K562 (cell line): ENCODE measurements at regions not wholly inside any gene's neighbourhood (a gene's known extent, or its start where the extent isn't known, plus 50 kb on each side); places are given as distances from the start of the nearest gene placed in this dataset.

ENCODE experiments used
- HCFC1 ChIP-seq: IDR thresholded peaks from 2 replicates; pipeline ENCODE4 v1.6.1; 2012; ENCODE audit warnings: low read depth, low read length, improper control_type of control experiment
- TF ChIP-seq, protein P1 (sequence below): sonication (generic); formaldehyde crosslinking; IDR thresholded peaks from 2 replicates; pipeline ENCODE4 v1.8.1; 2023; ENCODE audit warnings: mild to moderate bottlenecking, missing genetic modification reagents

GRCh38 chr5:171713152-171713551 is 72.5 kb upstream of the SMIM23 start:
- TF ChIP-seq, protein P1, sequence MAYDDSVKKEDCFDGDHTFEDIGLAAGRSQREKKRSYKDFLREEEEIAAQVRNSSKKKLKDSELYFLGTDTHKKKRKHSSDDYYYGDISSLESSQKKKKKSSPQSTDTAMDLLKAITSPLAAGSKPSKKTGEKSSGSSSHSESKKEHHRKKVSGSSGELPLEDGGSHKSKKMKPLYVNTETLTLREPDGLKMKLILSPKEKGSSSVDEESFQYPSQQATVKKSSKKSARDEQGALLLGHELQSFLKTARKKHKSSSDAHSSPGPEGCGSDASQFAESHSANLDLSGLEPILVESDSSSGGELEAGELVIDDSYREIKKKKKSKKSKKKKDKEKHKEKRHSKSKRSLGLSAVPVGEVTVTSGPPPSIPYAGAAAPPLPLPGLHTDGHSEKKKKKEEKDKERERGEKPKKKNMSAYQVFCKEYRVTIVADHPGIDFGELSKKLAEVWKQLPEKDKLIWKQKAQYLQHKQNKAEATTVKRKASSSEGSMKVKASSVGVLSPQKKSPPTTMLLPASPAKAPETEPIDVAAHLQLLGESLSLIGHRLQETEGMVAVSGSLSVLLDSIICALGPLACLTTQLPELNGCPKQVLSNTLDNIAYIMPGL (CRISPR knock-in tag) = no peak
- no peak for TF ChIP-seq HCFC1
